Activated CD8-positive, alpha-beta T cell treated with anti-CD3 and anti-CD28 coated beads for 36 hours (primary cell): ENCODE measurements at regions not wholly inside any gene's neighbourhood (a gene's known extent, or its start where the extent isn't known, plus 50 kb on each side); places are given as distances from the start of the nearest gene placed in this dataset.

ENCODE experiments used
- ATAC-seq: fragments of 200-7000 bp; cut with Tn5 transposase; one replicate; pipeline ENCODE4 v1.10.0; 2021; ENCODE audit warnings: mild to moderate bottlenecking, moderate library complexity
- CTCF ChIA-PET: fragments of 350-600 bp; sonication (Branson Sonifier 250); formaldehyde crosslinking; loops from one replicate; lab custom pipeline; 2021; ENCODE audit warnings: antibody characterized with exemption; lab: Charles Lee
- POLR2A ChIA-PET: fragments of 350-600 bp; sonication (Branson Sonifier 250); formaldehyde crosslinking; loops from one replicate; lab custom pipeline; 2021; ENCODE audit warnings: antibody characterized with exemption; lab: Charles Lee
- DNase-seq: peaks from one replicate; pipeline ENCODE4 v3.0.0-alpha.2; 2020
- H3K27ac Mint-ChIP-seq: one replicate; pipeline ENCODE4 v1.8.0; 2021; ENCODE audit warnings: mild to moderate bottlenecking, mixed read lengths
- H3K27me3 Mint-ChIP-seq: one replicate; pipeline ENCODE4 v1.8.0; 2021; ENCODE audit warnings: mixed read lengths
- H3K36me3 Mint-ChIP-seq: one replicate; pipeline ENCODE4 v1.8.0; 2021; ENCODE audit warnings: low read depth, mixed read lengths
- H3K4me1 Mint-ChIP-seq: one replicate; pipeline ENCODE4 v1.8.0; 2021; ENCODE audit warnings: low read depth, mixed read lengths
- H3K4me3 Mint-ChIP-seq: one replicate; pipeline ENCODE4 v1.8.0; 2021; ENCODE audit warnings: mild to moderate bottlenecking, moderate library complexity, mixed read lengths
- H3K9me3 Mint-ChIP-seq: one replicate; pipeline ENCODE4 v1.8.0; 2021; ENCODE audit warnings: mixed read lengths
- CTCF ChIP-seq: fragments of 200-600 bp; IDR thresholded peaks from one replicate; pipeline ENCODE4 v1.8.0; 2022; ENCODE audit warnings: antibody characterized with exemption, mild to moderate bottlenecking
- intact Hi-C: fragments of 100-400 bp; cut with micrococcal nuclease; formaldehyde crosslinking; loops from one replicate; pipeline ENCODE4 v1.10.0; 2022

- H3K9me3 Mint-ChIP-seq = no peaks in the 10 kb centered on the region
- H3K4me1 Mint-ChIP-seq = no peaks in the 10 kb centered on the region
- H3K27ac Mint-ChIP-seq = no peak overlapping the region
- POLR2A ChIA-PET = no interaction called here
- TF ChIP-seq CTCF = no peak
- H3K36me3 Mint-ChIP-seq = no peaks in the 10 kb centered on the region
- H3K27me3 Mint-ChIP-seq = no peaks in the 10 kb centered on the region
- H3K4me3 Mint-ChIP-seq = no peak overlapping the region
- no peak for DNase-seq
- CTCF ChIA-PET = no interaction called here
- intact Hi-C loops = no loop called here
- ATAC-seq = no peak
These were observed 54.4 kb upstream of the KRTAP11-1 start for GRCh38 chr21:30935889-30936168.

- DNase-seq (no peak), ATAC-seq (no peak)
- intact Hi-C loops = no loop called here
- TF ChIP-seq CTCF = no peak
- CTCF ChIA-PET = no interaction called here
- POLR2A ChIA-PET = no interaction called here
- Mint-ChIP-seq H3K27ac (no peak overlapping the region), H3K4me3 (no peak overlapping the region), H3K9me3 (no peaks in the 10 kb centered on the region), H3K36me3 (no peaks in the 10 kb centered on the region), H3K4me1 (no peaks in the 10 kb centered on the region), H3K27me3 (no peaks in the 10 kb centered on the region)
These were observed 53.9 kb upstream of the KRTAP11-1 start for GRCh38 chr21:30935121-30935888.

GRCh38 chr21:30932686-30933085 lies 51.3 kb upstream of the KRTAP11-1 start:
- no peak for TF ChIP-seq CTCF
- CTCF ChIA-PET = no interaction called here
- POLR2A ChIA-PET = no interaction called here
- Mint-ChIP-seq H3K27ac (no peak overlapping the region), H3K9me3 (peaks cover 2% of the 10 kb centered on the region), H3K4me3 (no peak overlapping the region), H3K27me3 (no peaks in the 10 kb centered on the region), H3K4me1 (no peaks in the 10 kb centered on the region), H3K36me3 (no peaks in the 10 kb centered on the region)
- intact Hi-C loops = no loop called here
- DNase-seq = no peak
- no peak for ATAC-seq
